Neuronal stem cell (in vitro differentiated cells): ENCODE measurements at regions not wholly inside any gene's neighbourhood (a gene's known extent, or its start where the extent isn't known, plus 50 kb on each side); places are given as distances from the start of the nearest gene placed in this dataset.

ENCODE experiments used
- DNase-seq: peaks from one replicate; pipeline ENCODE4 v3.0.0-alpha.2; 2013; ENCODE audit warnings: low spot score
- H2AFZ ChIP-seq: one replicate; pipeline ENCODE4 v1.6.1; 2013; ENCODE audit warnings: mild to moderate bottlenecking, low read length, inconsistent platforms
- H2AK5ac ChIP-seq: 2 replicates; pipeline ENCODE4 v1.6.1; 2013; ENCODE audit warnings: low read depth, mild to moderate bottlenecking, inconsistent platforms, low read length, moderate library complexity, mixed read lengths
- H2BK120ac ChIP-seq: 2 replicates; pipeline ENCODE4 v1.6.1; 2013; ENCODE audit warnings: low read depth, mild to moderate bottlenecking, inconsistent platforms, low read length, moderate library complexity, mixed read lengths
- H2BK12ac ChIP-seq: one replicate; pipeline ENCODE4 v1.6.1; 2013; ENCODE audit warnings: low read length, inconsistent platforms
- H2BK15ac ChIP-seq: 2 replicates; pipeline ENCODE4 v1.6.1; 2013; ENCODE audit warnings: mild to moderate bottlenecking, low read length, inconsistent platforms, mixed read lengths
- H2BK5ac ChIP-seq: one replicate; pipeline ENCODE4 v1.6.1; 2013; ENCODE audit warnings: inconsistent platforms, mild to moderate bottlenecking, low read length, moderate library complexity
- H3K14ac ChIP-seq: one replicate; pipeline ENCODE4 v1.6.1; 2013; ENCODE audit warnings: low read length, inconsistent platforms
- H3K18ac ChIP-seq: 2 replicates; pipeline ENCODE4 v1.6.1; 2013; ENCODE audit warnings: low read length, inconsistent platforms
- H3K23ac ChIP-seq: 2 replicates; pipeline ENCODE4 v1.6.1; 2013; ENCODE audit warnings: low read depth, mild to moderate bottlenecking, mixed read lengths, low read length, inconsistent platforms; ENCODE audit not compliant: poor library complexity
- H3K27ac ChIP-seq: replicated peaks from 3 replicates; pipeline ENCODE4 v1.5.1; 2013; ENCODE audit warnings: low read length, inconsistent platforms
- H3K27me3 ChIP-seq, 3 experiments: 2 replicates each; pipeline ENCODE4 v1.6.1; 2013; ENCODE audit warnings: low read length in 3 of 3, mild to moderate bottlenecking in 2 of 3, inconsistent platforms in 1 of 3, low read depth in 1 of 3, mixed read lengths in 1 of 3, moderate library complexity in 1 of 3; ENCODE audit not compliant: control insufficient read depth in 3 of 3, insufficient read depth in 3 of 3
- H3K36me3 ChIP-seq, 2 donors: replicated peaks in 1 of 2; 2 replicates each; pipeline ENCODE4 v1.6.1; 2013; ENCODE audit warnings: low read length in 2 of 2; ENCODE audit not compliant: control insufficient read depth in 2 of 2, insufficient read depth in 2 of 2
- H3K4ac ChIP-seq: 2 replicates; pipeline ENCODE4 v1.6.1; 2013; ENCODE audit warnings: inconsistent platforms, mild to moderate bottlenecking, low read length, moderate library complexity
- H3K4me1 ChIP-seq, 2 donors: 1 replicate in 1 of 2; 2 replicates in 1 of 2; pipeline ENCODE4 v1.6.1; 2013; ENCODE audit warnings: low read length in 2 of 2, low read depth in 1 of 2; ENCODE audit not compliant: control insufficient read depth in 2 of 2, insufficient read depth in 1 of 2
- H3K4me2 ChIP-seq: one replicate; pipeline ENCODE4 v1.6.1; 2013; ENCODE audit warnings: mild to moderate bottlenecking, low read length, inconsistent platforms; ENCODE audit not compliant: insufficient read depth, poor library complexity, severe bottlenecking
- H3K4me3 ChIP-seq, 2 donors: 2 replicates each; pipeline ENCODE4 v1.5.1; 2013; ENCODE audit warnings: low read length in 2 of 2, mild to moderate bottlenecking in 2 of 2, inconsistent platforms in 1 of 2, moderate library complexity in 1 of 2
- H3K79me1 ChIP-seq: one replicate; pipeline ENCODE4 v1.6.1; 2013; ENCODE audit warnings: low read depth, mild to moderate bottlenecking, inconsistent platforms, low read length, moderate library complexity
- H3K9ac ChIP-seq: one replicate; pipeline ENCODE4 v1.6.1; 2013; ENCODE audit warnings: mild to moderate bottlenecking, low read depth, low read length, inconsistent platforms; ENCODE audit not compliant: poor library complexity
- H3K9me3 ChIP-seq, 2 donors: replicated peaks in 1 of 2; 2 replicates each; pipeline versions ENCODE3 to v1.6.1; 2013; ENCODE audit warnings: low read length in 2 of 2, mild to moderate bottlenecking in 2 of 2, inconsistent platforms in 1 of 2, low read depth in 1 of 2, mixed read lengths in 1 of 2, moderate library complexity in 1 of 2; ENCODE audit not compliant: control insufficient read depth in 2 of 2, insufficient read depth in 1 of 2
- H4K8ac ChIP-seq: one replicate; pipeline ENCODE4 v1.6.1; 2013; ENCODE audit warnings: low read depth, mild to moderate bottlenecking, inconsistent platforms, low read length, moderate library complexity
- H4K91ac ChIP-seq: one replicate; pipeline ENCODE4 v1.6.1; 2013; ENCODE audit warnings: low read length, low read depth, mild to moderate bottlenecking, inconsistent platforms; ENCODE audit not compliant: poor library complexity
- WGBS, 2 donors: extraction: QIAGEN DNeasy Blood & Tissue Kit; methylation state at CpG; one replicate each; pipeline ENCODE4 v1.1.7; 2013; ENCODE audit warnings: missing lambda C conversion rate in 2 of 2, mixed read lengths in 1 of 2; ENCODE audit not compliant: insufficient read length in 2 of 2, insufficient replicate concordance in 1 of 2; ENCODE audit errors: extremely low coverage in 2 of 2; 5-methylcytosine and 5-hydroxymethylcytosine counted together

DNA sequence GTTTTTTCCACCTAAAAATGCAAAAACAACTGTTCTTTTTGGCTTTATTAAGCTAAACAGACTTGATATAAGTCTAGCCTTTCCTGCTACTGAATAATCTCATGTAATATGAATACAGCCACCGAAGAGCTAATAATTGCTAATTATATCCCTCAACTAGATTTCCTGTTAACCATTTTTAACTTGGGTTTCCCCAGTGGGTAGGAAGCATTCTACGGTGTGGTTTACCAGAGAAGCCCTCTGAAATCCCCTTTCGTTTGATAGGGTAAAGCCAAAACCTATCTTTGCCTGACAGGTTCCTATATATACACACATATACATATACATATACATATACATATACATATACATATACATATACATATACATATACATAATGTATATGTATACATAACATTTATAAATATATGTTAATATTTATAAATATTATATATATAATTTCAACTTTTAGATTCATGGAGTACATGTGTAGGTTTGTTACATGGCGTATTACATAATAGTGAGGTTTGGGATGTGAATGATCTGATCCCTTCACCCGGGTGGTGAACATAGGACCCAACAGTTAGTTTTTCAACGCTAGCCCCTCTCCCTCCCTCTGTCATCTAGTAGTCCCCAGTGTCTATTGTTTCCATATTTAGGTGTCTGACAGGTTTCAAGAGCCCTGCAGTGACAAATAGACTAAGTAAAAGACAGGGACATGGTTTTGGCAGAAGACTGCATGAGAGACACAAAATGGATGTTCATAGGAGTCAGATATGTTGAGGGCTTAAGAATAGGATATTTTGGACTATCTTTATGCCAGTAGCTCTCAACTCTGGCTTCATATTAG is 62.4 kb downstream of the ATXN3L start:
- Histone ChIP-seq H3K36me3 (no peaks in the 10 kb centered on the region), H3K27me3 (no peaks in the 10 kb centered on the region), H2BK120ac (no peak overlapping the region), H4K91ac (no peak overlapping the region), H2BK12ac (no peak overlapping the region), H2BK5ac (no peak overlapping the region), H3K4me1 (no peaks in the 10 kb centered on the region), H3K23ac (no peak overlapping the region), H3K9me3 (peaks cover 0 to 3% of the 10 kb centered on the region in 2 donors), H3K79me1 (no peaks in the 10 kb centered on the region), H2AK5ac (no peak overlapping the region), H3K27ac (no peak overlapping the region), H3K4me2 (no peak overlapping the region), H3K4ac (no peak overlapping the region), H4K8ac (no peak overlapping the region), H2BK15ac (no peak overlapping the region), H3K14ac (no peak overlapping the region), H2AFZ (no peak overlapping the region), H3K9ac (no peak overlapping the region), H3K4me3 (no peak overlapping the region), H3K18ac (no peak overlapping the region)
- WGBS, 2 donors, result no CpG with 5 or more reads among the region's 6 CpGs
- DNase-seq, result no peak

DNA sequence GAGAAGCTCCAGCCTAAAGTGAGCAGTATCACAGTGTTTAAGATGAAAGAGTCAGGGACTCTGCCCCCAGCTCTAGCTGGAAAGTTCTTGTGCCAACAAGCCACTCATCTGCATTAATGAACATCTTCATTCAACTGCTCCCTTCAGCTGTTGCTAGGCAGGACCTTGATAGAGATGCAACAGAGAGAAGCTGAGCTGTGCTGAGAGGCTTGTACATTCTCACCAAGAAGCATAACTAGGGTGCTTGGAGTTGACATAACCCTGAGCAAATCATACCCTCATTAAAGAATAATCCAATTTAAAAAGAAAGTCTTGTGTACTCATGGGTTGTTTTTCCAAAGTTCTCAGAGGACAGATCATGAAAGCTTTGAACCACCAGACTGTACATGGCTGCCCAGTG is 63.2 kb downstream of the ATXN3L start:
- Histone ChIP-seq H3K14ac (no peak overlapping the region), H3K27me3 (no peaks in the 10 kb centered on the region), H3K18ac (no peak overlapping the region), H3K4me1 (no peaks in the 10 kb centered on the region), H4K91ac (no peak overlapping the region), H3K79me1 (no peaks in the 10 kb centered on the region), H3K4me2 (no peak overlapping the region), H2BK15ac (no peak overlapping the region), H2AK5ac (no peak overlapping the region), H4K8ac (no peak overlapping the region), H2BK12ac (no peak overlapping the region), H3K4me3 (no peak overlapping the region), H3K23ac (no peak overlapping the region), H2BK120ac (no peak overlapping the region), H3K4ac (no peak overlapping the region), H2AFZ (peak overlapping the region; percentile 6), H3K27ac (no peak overlapping the region), H2BK5ac (no peak overlapping the region), H3K9ac (no peak overlapping the region), H3K36me3 (no peaks in the 10 kb centered on the region), H3K9me3 (peaks cover 0 to 3% of the 10 kb centered on the region in 2 donors)
- no peak for DNase-seq

DNA sequence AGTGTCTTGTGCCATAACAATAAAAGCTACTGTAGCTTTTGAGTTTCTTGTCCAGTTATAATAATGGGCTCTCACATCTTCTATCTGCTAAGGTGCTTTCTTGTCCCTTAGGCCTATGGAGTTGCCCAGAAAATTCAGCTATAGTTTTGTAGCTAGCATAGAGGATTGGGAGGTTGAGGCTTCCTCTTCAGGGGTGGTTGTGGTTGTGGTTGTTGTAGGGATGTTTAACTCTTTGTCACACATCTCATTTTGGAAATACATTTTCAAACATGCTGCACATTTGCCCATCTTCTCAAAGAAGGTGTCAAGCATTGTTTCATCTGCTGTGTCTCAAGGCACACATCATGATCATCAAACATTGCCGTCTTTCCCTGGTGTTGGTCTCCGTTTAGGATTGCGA is 65.0 kb downstream of the ATXN3L start:
- Histone ChIP-seq H3K4me3 (no peak overlapping the region), H2BK12ac (no peak overlapping the region), H2BK120ac (no peak overlapping the region), H2BK5ac (no peak overlapping the region), H3K79me1 (no peaks in the 10 kb centered on the region), H4K91ac (no peak overlapping the region), H3K23ac (no peak overlapping the region), H2AK5ac (no peak overlapping the region), H3K14ac (no peak overlapping the region), H3K9ac (no peak overlapping the region), H3K27ac (no peak overlapping the region), H3K4me2 (no peak overlapping the region), H3K4ac (no peak overlapping the region), H4K8ac (no peak overlapping the region), H2AFZ (no peak overlapping the region), H2BK15ac (no peak overlapping the region), H3K36me3 (no peaks in the 10 kb centered on the region), H3K9me3 (peaks cover 0 to 3% of the 10 kb centered on the region in 2 donors), H3K27me3 (no peaks in the 10 kb centered on the region), H3K4me1 (no peaks in the 10 kb centered on the region), H3K18ac (no peak overlapping the region)
- DNase-seq, result no peak
- WGBS, 2 donors, result no CpG with 5 or more reads among the region's 3 CpGs

DNA sequence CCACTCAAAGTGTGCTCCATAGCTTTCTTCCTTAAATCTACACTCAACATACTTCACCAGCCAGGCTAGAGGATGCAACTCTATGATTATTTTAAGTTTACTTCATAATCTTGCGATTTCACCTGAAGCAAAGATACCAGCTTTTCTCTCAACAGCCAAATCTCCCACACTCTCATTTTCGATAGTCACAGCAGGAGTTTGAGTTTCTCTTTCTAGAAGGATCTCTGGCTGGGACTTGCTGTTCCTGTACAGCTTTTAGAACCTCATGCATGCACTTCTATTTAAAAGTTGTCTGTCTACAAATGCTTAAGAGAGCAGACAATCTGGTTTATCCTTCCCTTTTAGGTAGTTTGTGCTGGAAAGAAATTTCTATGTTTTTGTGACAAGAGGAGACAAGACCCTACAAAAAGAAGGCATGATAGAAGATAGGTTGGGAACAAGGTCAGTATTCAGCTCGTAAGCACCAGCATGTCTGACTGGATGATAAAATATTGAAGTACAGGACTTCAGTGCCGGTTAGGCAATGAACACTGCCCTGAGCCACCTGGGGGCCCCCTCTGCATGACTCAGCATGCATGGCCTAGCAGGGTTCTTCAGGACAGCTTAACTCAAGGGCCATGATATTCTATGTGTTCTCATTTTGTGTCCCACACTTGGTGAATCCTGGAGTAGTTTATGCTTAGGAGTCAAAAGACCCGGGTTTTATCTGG is 65.6 kb downstream of the ATXN3L start:
- Histone ChIP-seq H3K27ac (no peak overlapping the region), H3K79me1 (no peaks in the 10 kb centered on the region), H3K9me3 (peaks cover 0 to 3% of the 10 kb centered on the region in 2 donors), H4K8ac (no peak overlapping the region), H2BK15ac (no peak overlapping the region), H3K27me3 (no peaks in the 10 kb centered on the region), H3K4ac (no peak overlapping the region), H3K23ac (no peak overlapping the region), H3K4me1 (no peaks in the 10 kb centered on the region), H2AFZ (no peak overlapping the region), H3K4me3 (no peak overlapping the region), H3K36me3 (no peaks in the 10 kb centered on the region), H4K91ac (no peak overlapping the region), H3K14ac (no peak overlapping the region), H3K18ac (no peak overlapping the region), H3K9ac (no peak overlapping the region), H2BK5ac (no peak overlapping the region), H2AK5ac (no peak overlapping the region), H3K4me2 (no peak overlapping the region), H2BK12ac (no peak overlapping the region), H2BK120ac (no peak overlapping the region)
- WGBS, 2 donors, result no CpG with 5 or more reads among the region's 5 CpGs
- no peak for DNase-seq
